Stimulated activated naive CD8-positive, alpha-beta T cell treated with anti-CD3 and anti-CD28 coated beads, Interleukin-15, Interleukin-2, amounts not matched to agents 100 U/mL and 50 U/mL, for 24 hours (primary cell): ENCODE measurements at regions not wholly inside any gene's neighbourhood (a gene's known extent, or its start where the extent isn't known, plus 50 kb on each side); places are given as distances from the start of the nearest gene placed in this dataset.
"Not testable (repeated sequence)": the region's sequence is repeated elsewhere in the genome, so short reads cannot be mapped to it uniquely, and the experiment has no call there.

Experiments used
- ATAC-seq: fragments of 150-1000 bp; cut with Tn5 transposase; one replicate; pipeline ENCODE4 v1.10.0; 2021
- DNase-seq: peaks from one replicate; pipeline ENCODE4 v3.0.0; 2021

DNA sequence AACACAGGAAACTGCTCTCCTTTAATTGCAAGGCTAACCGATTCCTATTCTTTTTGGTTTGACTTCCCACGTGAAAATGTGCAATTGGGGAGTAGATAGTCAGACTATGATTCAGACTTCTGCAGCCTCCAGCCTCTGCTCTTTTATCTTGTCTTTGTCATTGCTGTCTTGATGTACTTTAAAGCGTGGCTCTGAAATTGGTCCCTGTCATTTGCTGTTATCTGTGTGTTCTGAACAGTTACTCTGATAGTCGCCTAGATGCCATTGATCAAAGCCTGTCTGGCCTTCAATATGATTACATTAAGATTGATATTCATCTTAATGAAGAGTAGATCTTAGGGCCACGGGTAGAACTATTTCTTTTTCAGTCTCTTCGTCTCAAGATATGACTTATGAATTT, 799.2 kb downstream of the REEP3 start:
- ATAC-seq (no peak), DNase-seq (no peak)

DNA sequence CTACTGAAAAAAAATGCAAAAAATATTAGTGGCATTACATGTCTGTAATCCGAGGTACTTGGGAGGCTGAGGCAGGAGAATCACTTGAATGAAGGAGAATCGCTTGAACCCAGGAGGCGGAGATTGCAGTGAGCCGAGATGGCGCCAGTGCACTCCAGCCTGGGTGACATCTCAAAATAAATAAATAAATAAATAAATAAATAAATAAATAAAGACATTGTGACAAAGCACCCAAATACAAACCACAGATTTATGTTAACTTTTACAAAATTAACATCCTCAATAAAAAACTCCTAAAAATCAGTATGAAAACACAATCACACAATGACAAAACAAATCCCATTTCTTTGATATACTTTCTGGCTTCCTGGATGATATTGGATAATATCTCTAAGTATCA, 808.3 kb downstream of the REEP3 start:
- DNase-seq (no peak), ATAC-seq (no peak)

DNA sequence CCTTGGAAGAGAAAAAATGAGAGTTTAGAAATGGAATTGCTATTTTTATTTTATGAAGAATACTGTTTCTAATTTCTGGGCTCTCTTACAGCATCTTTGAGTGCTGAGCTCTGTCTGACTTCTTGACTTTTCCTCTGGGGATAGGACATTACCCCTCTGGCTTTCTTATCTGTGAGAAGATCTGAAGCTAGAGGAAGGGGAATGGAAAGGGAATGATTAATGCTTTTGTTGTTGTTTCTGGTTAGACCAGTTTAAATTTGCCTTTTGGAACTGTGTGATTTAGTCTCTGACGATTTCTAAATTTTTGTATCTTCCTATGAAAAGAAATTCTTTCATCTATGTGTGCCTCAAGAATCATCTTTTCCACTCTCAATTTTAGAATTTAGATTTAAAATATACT, 811.4 kb downstream of the REEP3 start:
- ATAC-seq (no peak), DNase-seq (no peak)

DNA sequence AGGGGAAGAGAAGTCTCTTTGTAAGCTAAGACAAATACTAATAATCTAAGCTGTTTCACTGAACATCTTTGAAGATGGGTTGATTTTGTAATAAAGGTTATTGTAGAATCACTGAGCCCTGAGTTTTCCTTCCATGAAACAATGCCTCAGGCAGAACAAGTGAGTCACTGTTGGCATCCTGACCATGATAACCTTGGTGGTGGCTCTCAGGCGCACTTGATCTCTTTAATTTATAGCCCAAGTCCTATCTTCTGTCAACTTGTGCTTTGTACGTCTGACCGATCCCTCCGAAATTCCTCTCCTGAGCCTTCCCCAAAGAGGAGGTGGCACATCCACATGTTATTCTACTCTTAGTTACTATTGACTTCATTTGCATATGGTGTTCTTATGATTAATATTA, 812.9 kb downstream of the REEP3 start:
- no peak for ATAC-seq

DNA sequence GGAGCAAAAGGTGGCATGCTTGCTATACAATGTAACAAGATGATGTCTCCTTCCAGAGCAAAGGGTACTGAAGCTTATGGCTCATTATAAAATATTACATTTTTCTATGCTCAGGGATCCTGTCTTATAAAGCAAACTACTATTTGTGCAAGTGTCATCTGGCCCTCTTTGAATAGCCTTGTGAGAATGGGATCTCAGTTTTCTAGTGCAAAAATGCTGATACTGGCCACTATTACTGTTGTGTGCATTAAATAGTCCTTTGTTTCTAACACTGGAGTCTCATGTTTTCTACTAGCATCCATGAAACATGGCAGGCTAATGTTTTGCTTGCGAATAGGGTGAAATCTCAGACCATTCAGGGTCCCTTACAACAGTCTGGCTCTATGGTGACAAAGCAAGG, 823.0 kb downstream of the REEP3 start:
- DNase-seq (no peak), ATAC-seq (no peak)

More for the DNA sequence above, 812.9 kb downstream of the REEP3 start:
- DNase-seq: no peak

DNA sequence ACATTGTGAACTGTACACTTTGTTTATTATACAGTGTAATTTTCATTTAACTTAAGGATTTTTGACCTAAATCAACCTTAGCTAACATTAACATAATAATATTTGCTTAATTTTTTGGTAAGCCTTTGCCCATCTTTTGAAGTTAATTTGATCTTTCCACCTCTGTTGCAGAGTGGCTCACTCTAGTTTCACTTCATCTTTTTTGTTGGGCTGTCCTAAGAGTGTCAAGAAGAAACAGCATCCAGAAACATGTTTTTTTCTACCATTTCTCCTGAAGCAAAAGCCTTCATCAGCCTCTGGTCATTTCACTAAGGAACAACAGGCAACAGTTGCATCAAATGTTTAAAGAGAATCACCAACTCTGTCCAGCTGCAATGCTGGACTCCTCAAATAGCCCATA, 824.7 kb downstream of the REEP3 start:
- DNase-seq: no peak
- ATAC-seq: no peak

DNA sequence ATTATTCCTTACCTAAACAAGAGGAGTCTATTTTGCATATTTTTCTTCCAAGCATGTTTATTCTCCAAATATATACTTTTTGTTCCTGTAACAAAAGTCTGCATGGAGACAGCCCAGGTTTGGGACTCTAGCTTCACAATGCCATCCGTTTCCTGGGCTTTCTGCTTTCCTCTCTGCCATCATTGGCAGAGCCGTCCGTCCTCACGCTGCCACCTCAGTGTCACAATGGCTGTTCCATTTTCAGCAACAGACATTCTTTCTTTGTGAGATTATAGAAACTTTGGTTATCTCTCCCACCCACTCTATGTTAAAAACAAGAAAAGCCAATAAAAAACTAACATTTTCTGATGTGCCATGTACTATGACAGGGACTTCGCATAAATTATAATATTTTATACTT, 825.2 kb downstream of the REEP3 start:
- DNase-seq: no peak
- ATAC-seq: no peak

DNA sequence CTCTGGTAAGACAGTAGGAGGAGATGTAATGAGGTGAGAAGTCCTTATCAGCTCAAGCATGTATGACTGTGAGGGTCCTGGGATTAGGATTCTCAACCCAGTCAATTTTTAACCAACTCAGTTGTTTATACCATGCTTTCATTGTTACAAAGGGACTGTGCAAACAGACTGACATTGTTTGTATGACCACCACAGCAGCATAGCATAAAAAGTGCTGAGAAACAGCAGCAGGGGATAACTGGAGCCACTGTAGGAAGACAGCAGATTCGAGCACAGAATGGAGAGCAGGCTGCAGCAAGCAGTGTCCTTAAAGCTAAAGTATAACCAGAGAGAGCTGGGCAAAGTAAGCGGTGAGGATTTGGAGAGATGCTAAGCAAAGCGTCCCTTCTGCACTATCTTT, 829.5 kb downstream of the REEP3 start:
- no peak for ATAC-seq

DNA sequence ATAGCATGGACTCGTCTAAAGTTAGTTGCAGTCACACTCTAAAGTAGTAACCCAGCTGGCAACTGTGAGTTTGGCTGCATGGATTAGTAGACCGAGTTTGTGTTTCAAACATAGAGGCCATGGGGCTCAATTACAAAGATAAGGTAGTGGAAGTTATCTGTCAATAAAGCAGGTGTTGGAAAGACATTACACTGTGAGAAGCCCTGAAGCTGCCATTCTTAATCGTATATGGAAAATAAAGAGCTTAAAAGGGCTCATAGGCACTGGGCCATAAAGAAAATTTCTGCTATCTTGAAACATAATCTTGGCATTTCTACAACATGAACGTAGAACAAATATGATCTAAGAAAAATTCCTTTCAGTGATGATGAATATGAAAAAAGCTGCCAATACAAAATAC, 837.7 kb downstream of the REEP3 start:
- no peak for DNase-seq
- ATAC-seq: no peak

More for the DNA sequence above, 829.5 kb downstream of the REEP3 start:
- DNase-seq: no peak

DNA sequence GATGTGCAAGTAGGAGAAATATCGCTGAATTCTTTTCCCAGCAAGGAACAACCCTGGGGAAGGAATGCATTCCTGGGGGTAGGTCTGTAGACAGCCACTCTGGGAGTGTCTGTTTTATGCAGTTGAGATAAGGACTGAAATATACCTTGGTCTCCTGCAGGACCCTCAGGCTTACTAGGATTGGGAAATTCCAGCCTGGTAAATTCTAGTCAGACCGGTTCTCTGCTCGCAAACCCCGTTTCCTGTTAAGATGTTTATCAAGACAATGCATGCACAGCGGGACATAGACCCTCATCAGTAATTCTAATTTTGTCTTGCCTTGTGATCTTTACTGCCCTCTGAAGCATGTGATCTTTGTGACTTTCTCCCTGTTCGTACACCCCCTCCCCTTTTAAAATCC, 839.0 kb downstream of the REEP3 start:
- DNase-seq, ATAC-seq: not testable (repeated sequence)

DNA sequence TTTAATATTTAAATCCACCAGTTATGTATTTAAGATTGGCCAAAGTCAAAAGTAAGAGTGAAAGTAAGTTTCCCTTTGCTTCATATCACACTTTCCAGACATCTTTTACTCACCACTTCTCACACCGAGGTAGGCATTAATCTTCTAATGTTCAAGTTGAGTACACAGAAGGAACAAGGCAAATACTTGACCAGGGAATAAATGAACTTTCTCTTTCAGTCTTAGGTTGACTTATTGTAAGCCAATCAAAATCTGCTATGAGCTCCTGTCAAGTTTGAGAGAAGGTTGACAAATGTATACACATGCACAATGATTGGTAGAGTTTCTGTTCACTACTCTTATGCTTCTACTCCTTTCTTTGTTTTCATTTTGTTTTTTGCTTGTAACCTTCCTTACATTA, 842.5 kb downstream of the REEP3 start:
- ATAC-seq (no peak), DNase-seq (no peak)

DNA sequence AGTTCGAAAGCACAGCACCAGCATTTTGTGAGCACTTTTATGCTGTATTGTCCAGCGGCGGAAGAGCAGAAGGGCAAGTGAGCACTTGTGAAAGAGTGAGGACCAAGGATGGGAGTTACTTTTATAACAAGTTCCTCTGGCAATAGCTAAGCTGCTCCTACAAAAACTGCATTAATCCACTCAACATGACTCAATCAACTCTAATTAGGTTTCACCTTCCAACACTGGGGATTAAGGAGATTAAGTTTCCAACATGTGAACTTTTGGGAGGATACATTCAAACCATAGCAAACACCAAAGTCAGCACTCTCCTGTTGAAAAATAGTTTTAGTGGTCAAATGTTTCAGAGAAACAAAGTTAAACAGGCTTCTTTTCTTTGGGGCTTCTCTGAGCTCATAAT, 844.5 kb downstream of the REEP3 start:
- ATAC-seq (no peak), DNase-seq (no peak)

DNA sequence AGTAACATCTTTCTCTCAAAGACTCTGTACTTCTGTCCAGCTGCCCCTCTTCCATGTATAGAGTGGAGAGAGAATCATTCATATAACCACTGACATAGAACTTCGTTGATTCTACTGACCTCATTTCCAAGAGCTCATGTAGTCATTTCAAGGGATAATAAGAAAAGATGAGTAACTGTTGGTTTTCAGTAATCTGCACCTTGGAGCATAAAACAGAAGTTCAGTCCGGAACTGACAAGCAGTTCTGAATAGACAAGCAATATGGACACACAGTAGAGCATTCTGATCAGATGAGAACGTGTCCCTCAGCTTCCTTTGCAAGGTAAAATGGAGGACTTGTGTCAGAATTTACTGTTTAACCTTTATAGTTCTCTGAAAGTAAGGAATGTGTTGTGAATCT, 847.1 kb downstream of the REEP3 start:
- DNase-seq: no peak
- ATAC-seq: no peak

DNA sequence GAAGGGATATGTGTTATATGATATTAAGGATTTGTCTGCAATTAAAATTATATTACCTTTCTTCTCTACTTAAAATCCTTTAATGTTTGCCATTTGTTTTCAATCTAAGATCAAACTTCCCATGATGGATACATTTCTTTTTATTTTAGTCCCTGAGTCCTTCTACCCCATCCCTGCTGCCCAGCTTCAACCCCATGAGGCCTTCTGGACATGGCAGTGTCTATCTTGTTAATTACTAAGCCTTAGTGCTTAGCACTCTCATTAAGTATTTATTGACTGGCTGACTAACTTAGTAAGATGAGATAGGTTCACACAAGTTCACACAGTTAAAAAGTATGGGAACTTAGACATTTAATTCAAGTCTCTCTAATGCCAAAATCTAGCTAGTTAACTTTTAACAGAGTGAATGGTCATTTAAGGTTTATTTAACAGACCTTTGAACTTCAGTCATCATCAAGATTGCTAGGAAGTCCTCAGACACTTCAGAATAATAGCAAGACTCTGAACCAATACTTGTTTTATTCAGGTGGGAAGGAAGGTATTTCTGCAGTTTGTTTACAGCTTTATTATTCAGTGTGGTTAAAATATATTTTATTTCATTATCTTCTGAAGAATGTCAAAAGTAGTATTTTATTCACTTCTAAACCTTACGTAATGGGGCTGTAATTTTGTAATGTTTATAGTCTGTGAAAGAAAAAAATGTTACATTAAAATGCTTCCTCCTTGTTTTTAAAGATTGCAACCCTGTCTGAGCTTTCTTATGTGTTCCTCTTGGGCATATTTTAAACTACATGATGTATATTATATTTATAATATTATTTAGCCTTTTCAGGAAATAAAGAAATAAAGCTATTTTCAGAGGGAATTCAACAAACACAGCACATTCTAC, 848.9 kb downstream of the REEP3 start:
- DNase-seq (no peak), ATAC-seq (no peak)

DNA sequence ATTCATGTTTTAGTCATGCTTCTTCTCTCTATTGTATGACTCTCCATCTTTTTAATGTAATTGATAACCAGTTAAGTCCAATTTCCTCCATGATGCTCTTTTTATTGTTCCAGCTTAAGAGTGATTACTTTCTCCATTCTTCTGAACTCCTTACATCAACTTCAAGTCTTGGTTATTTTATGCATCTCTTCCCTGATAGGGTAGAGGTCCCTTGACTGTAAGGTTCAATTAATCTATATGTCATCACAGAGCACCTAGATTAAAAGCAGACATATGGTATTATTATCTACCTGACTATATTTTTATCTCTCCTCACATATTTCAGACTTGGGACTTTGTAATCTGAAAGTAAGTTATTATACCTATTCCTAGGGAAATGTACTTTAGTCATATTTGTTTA, 853.1 kb downstream of the REEP3 start:
- DNase-seq: no peak
- no peak for ATAC-seq

DNA sequence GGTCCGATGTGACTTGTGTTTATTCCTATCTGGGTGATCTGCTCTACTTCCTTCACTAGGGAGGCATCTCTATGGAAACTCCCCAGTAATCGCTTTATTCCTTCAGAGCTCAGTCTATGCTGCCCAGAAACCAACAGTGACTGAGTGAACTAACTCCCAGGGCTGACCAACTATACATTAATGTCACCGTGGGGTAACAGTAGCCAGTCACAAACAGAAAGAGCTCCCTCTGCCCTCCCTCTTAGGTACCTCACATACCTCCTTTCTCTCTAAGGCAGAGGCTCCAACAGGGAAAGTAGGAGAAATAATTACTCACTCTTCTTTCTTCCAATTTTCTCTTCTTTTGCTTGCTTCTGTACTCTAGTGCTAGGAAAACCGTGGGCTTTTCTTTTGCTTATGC, 855.0 kb downstream of the REEP3 start:
- ATAC-seq (no peak), DNase-seq (no peak)

DNA sequence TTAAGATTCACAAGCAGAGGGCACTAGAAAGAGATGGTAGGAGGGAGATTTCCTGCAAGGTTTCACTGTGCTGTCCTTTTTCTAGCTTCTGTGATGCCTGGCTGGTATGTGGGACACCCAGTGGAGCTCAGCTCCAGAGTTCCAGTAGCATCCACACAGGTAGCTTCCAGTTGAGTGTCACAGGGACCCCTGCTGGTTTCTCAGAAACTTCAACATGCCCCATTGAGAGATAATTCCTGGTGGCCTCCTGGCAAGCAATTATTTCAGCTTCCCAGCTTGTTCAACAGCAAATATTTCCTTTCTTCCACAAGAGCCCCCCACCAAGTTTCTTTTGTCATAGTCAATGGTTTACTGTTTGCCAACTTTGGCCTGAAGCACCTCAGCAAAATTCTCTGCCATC, 858.7 kb downstream of the REEP3 start:
- no peak for DNase-seq
- no peak for ATAC-seq

DNA sequence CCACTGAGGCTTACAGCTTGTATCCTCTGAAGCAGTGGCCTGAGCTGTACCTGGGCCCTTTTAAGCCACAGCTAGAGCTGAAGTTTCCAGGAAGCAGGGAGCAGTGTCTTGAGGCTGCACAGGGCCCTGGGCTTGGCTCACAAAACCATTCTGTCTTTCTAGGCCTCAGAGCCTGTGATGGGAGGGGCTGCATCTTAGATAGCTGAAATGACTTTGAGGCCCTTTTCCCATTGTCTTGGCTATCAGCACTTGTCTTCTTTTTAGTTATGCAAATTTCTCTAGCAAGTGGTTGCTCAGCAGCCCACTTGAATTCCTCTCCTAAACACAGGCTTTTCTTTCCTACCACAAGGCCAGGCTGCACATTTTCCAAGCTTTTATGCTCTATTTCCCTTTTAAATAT, 864.2 kb downstream of the REEP3 start:
- DNase-seq (no peak), ATAC-seq (no peak)

DNA sequence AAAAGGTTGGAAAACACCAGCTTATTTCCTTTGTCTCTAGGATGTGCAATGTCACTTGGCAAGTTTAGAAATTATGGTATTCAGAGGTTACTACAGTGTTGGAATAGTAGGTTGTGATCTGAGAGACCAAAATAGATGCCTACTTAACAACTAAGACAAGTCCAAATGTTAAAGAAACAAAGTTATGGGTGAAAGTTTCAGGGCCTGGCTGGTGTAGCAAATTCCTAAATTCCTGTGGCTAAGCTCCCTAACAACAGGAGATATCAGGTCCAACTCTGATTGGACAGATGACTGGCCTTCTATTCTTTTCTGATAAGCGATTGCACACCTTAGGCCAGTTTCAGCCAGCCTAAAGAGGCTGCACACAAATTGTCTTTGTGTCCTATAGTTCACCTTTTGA, 873.5 kb downstream of the REEP3 start:
- DNase-seq: no peak
- no peak for ATAC-seq

DNA sequence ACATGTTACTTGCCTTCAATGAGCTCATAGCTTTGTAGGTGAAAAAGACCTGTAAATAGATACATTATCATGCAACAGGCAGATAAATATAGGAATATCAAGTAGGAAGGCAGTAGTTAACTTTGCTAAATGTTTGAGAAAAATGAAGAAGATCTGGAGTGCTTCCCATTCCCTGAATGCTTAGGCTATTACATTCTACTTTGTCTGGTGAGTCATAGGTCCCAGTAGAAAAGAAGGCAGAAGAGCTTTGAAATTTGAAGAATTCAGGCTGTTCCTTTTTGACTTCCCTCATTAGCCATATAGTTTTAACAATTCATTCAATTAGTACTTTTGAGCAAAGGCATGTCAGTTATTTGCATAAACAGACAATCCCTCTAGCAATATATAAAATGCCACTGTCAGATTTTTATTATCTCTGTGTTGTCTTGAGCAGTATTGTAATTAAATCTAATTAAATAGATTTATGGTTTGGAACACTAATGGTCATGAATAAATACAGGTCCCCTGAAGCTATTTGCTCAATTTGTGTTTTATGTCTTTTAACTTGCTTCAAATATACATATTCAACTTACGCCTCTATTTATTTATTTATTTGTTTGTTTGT, 875.0 kb downstream of the REEP3 start:
- no peak for DNase-seq
- ATAC-seq: no peak

DNA sequence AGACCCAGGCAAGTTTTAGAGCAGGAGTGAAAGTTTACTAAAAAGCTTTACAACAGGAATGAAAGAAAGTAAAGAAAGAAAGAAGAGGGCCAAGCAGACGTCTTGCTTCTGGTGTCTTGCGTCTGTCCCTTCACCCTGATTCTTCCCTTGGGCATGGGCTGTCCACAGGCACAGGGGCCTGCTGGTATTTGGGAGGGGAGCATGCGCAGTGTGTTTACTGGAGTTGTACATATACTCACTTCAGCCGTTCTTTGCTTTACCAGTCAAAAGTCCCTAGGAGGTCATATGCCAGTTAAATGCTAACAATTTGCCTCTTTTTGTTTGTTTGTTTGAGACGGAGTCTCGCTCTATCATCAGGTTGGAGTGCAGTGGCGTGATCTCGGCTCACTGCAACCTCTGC, 875.9 kb downstream of the REEP3 start:
- no peak for DNase-seq
- ATAC-seq: no peak

DNA sequence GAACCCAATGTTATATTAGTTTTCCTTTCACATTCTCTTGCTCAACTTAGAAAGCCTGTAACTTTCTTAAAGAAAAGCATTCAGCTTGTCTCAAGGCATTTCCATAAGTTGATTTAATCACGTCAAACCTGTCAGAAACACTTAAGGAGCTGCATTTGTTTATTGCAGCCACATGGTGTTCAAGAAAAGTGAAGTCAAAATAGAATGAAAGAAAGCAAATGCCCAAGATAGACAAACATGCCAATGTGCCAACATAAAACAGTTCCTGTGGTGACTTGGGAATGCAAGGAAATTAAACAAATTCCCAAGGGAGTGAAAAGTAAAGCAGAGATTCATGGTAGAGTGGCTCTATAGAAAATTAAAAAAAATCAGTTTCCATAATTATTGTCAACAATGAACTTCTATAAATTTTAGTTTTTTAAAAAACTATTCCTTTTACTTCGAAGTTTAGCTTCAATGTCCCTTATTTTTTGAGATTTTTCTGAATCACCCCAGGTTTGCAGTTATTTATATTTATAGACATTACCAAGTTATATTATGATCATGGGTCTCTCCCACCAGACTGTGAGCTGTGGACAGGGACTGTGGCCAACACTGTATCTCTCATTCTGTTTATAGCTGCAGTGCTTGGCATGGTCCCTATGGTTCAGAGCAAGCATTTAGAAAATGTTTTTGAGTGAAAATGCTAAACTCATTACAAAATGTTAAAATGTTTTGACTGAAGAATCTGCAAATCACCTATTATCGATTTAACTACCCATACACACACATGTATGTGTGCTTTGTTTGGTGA, 887.4 kb downstream of the REEP3 start:
- no peak for DNase-seq
- ATAC-seq: no peak

DNA sequence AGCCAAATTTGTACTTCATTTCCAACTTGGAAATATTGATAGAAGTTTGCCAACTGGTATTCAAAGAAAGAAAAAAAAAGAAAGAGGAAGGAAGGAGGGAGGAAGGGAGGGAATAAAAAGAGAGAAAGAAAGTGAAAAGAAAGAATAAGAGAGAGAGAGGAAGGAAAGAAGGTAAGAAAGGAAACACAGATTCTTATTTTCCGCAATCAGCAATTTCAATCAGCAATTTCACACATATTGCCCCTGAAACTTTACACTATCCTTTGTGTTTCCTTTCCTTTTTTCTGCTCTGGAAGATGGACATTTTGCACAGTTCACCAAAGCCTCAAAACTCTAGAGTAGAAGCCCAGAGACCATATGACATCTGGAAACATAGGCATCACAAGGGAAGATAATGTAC, 888.1 kb downstream of the REEP3 start:
- DNase-seq (no peak), ATAC-seq (no peak)
